ENCODE measurements at regions not wholly inside any gene's neighbourhood (a gene's known extent, or its start where the extent isn't known, plus 50 kb on each side); places are given as distances from the start of the nearest gene placed in this dataset.
A peak's percentile ranks its signal among the peaks of the same experiment; 100 is the strongest.

GRCh38 chr4:182143822-182144625 is 99.2 kb upstream of the TENM3 start:
- Histone ChIP-seq H3K27ac (ENCODE audit: low read depth, low read length, severe bottlenecking) (peak overlapping the region; percentile 82), H3K4me3 (ENCODE audit: extremely low read depth, insufficient read depth, low read length, poor library complexity, severe bottlenecking) (peak overlapping the region; percentile 70), H3K9me3 (ENCODE audit: control insufficient read depth, low read length) (no peaks in the 10 kb centered on the region), H3K4me1 (ENCODE audit: control insufficient read depth, insufficient read depth, low read length, poor library complexity, severe bottlenecking) (peaks cover 8% of the 10 kb centered on the region), H3K36me3 (ENCODE audit: control insufficient read depth, insufficient read depth, low read length) (peaks cover 10% of the 10 kb centered on the region)
- WGBS, 2 experiments (ENCODE audit: insufficient coverage in 2 of 2) = 0% methylated on average over 15 to 30 of the region's 79 CpGs

DNA sequence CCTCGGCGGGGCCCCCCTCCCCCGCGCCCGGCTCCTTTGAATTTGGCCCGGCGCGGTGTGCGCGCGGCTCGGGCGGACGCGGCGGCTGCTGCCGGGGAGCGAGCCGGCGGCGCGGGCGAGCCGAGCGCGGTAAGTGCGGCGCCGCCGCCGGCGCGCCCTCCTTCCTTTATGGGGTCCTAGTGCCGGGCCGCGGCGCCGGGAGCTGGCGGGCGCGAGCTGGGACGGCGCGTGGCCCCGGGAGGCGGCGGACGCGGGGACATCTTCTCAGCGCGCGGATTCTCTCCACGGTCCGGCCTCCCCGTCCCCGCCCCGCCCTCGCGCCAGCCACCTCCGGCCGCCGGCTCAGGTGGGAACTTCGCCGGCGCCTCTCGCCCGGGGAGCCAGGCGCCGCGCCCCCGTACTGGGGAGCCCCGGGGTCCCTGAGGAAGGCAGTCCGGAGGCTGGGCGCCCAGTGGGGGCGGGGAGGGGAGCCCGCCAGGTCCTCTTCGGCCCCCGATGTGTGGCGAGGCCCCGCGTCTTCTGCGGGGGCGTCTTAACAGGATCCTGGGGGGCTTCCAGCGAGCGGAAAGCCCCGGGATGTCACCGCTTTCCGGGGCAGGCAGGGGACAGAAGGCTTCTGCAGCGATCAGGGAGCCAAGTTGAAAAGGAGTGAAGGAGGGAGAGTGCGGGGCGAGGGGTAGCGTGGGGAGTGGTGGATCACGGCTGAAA is 98.4 kb upstream of the TENM3 start:
- H3K36me3 ChIP-seq (ENCODE audit: control insufficient read depth, insufficient read depth, low read length) = peaks cover 10% of the 10 kb centered on the region
- H3K4me3 ChIP-seq (ENCODE audit: extremely low read depth, insufficient read depth, low read length, poor library complexity, severe bottlenecking) = peak overlapping the region; percentile 70
- 0% methylated on average over 29 to 49 of the region's 93 CpGs for WGBS, 2 experiments (ENCODE audit: insufficient coverage in 2 of 2)
- H3K27ac ChIP-seq (ENCODE audit: low read depth, low read length, severe bottlenecking) = peak overlapping the region; percentile 77
- H3K4me1 ChIP-seq (ENCODE audit: control insufficient read depth, insufficient read depth, low read length, poor library complexity, severe bottlenecking) = peaks cover 9% of the 10 kb centered on the region
- no peaks in the 10 kb centered on the region for H3K9me3 ChIP-seq (ENCODE audit: control insufficient read depth, low read length)

DNA sequence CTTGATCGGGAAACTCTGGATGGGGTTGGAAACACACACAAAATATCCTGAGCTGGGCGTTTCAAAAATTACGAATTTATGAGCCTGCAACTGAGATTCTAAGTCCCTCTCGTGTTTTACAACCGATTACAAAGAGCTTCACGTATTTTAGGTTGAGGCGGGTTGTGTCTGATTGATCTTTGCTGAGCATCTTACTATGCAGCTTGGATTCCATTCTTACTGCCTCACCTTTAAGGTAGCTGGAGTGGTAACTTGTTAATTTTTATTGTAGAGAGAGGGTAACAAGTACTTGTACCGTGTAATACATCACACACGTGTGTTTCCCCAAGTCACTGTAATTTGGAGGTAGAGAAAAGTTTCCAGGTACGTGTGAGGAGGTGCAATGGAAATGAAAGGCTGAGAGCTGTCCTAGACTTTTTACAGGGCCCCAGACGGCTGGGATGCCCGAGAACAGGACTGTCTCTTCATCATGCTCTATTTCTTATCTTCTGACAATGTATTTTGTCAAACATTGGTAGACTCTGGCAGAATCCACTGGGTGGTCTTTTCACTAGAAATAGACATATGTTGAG is 97.8 kb upstream of the TENM3 start:
- Histone ChIP-seq H3K9me3 (ENCODE audit: control insufficient read depth, low read length) (no peaks in the 10 kb centered on the region), H3K4me3 (ENCODE audit: extremely low read depth, insufficient read depth, low read length, poor library complexity, severe bottlenecking) (peak overlapping the region; percentile 70), H3K27ac (ENCODE audit: low read depth, low read length, severe bottlenecking) (peak overlapping the region; percentile 77), H3K4me1 (ENCODE audit: control insufficient read depth, insufficient read depth, low read length, poor library complexity, severe bottlenecking) (peaks cover 12% of the 10 kb centered on the region), H3K36me3 (ENCODE audit: control insufficient read depth, insufficient read depth, low read length) (peaks cover 5% of the 10 kb centered on the region)
- WGBS, 2 experiments (ENCODE audit: insufficient coverage in 2 of 2) = 0 to 7% methylated on average over 1 to 6 of the region's 12 CpGs

DNA sequence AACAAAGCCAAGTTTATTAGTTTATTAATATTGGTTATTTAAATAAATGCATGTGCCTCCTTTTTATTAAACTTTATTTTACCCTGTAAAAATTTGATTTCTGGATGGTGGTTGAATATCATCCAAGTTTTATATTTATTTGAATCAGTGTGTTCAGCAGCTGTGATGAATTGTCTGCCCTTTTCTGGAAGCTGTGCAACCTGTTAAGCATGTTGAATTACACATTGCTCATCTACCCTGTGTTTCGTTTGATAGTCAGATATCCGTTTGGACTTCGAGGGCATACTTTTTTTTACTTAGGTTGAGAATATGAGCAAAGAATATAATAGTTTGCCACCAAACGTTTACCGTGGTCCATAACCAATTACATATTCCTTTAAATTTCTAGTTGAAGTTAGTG is 95.8 kb upstream of the TENM3 start:
- H3K27ac ChIP-seq (ENCODE audit: low read depth, low read length, severe bottlenecking) = no peak overlapping the region
- peaks cover 4% of the 10 kb centered on the region for H3K4me1 ChIP-seq (ENCODE audit: control insufficient read depth, insufficient read depth, low read length, poor library complexity, severe bottlenecking)
- peak overlapping the region; percentile 27 for H3K4me3 ChIP-seq (ENCODE audit: extremely low read depth, insufficient read depth, low read length, poor library complexity, severe bottlenecking)
- H3K36me3 ChIP-seq (ENCODE audit: control insufficient read depth, insufficient read depth, low read length) = no peaks in the 10 kb centered on the region
- no CpG with 5 or more reads among the region's 5 CpGs for WGBS, 2 experiments (ENCODE audit: insufficient coverage in 2 of 2)
- H3K9me3 ChIP-seq (ENCODE audit: control insufficient read depth, low read length) = no peaks in the 10 kb centered on the region

GRCh38 chr4:182150645-182151044 is 92.6 kb upstream of the TENM3 start:
- Histone ChIP-seq H3K9me3 (ENCODE audit: control insufficient read depth, low read length) (no peaks in the 10 kb centered on the region), H3K27ac (ENCODE audit: low read depth, low read length, severe bottlenecking) (no peak overlapping the region), H3K36me3 (ENCODE audit: control insufficient read depth, insufficient read depth, low read length) (no peaks in the 10 kb centered on the region), H3K4me1 (ENCODE audit: control insufficient read depth, insufficient read depth, low read length, poor library complexity, severe bottlenecking) (peaks cover 4% of the 10 kb centered on the region), H3K4me3 (ENCODE audit: extremely low read depth, insufficient read depth, low read length, poor library complexity, severe bottlenecking) (no peak overlapping the region)
- WGBS, 2 experiments (ENCODE audit: insufficient coverage in 2 of 2) = no CpG with 5 or more reads among the region's 3 CpGs

DNA sequence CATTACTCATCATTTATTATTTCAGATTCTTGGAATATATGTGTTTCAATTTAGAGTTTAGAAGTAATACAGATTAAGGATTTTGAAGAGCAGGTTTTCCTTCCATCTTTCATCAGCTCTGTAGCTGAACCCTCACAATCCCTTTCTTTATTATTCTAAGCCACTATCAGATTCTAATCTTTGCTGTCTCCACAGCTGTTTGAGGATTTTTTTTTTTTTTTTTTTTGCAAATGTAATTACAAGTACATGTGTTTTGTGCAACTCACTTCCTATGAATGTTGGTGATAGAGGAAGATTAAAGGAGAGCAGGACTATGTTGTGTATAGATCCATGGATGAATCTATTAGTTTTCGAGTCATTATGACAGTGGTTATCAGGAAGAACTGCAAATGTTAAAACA is 87.4 kb upstream of the TENM3 start:
- no peak overlapping the region for H3K4me3 ChIP-seq (ENCODE audit: extremely low read depth, insufficient read depth, low read length, poor library complexity, severe bottlenecking)
- WGBS, 2 experiments (ENCODE audit: insufficient coverage in 2 of 2) = no CpG with 5 or more reads among the region's 1 CpG
- H3K36me3 ChIP-seq (ENCODE audit: control insufficient read depth, insufficient read depth, low read length) = peaks cover 34% of the 10 kb centered on the region
- H3K27ac ChIP-seq (ENCODE audit: low read depth, low read length, severe bottlenecking) = no peak overlapping the region
- no peaks in the 10 kb centered on the region for H3K9me3 ChIP-seq (ENCODE audit: control insufficient read depth, low read length)
- H3K4me1 ChIP-seq (ENCODE audit: control insufficient read depth, insufficient read depth, low read length, poor library complexity, severe bottlenecking) = no peaks in the 10 kb centered on the region

DNA sequence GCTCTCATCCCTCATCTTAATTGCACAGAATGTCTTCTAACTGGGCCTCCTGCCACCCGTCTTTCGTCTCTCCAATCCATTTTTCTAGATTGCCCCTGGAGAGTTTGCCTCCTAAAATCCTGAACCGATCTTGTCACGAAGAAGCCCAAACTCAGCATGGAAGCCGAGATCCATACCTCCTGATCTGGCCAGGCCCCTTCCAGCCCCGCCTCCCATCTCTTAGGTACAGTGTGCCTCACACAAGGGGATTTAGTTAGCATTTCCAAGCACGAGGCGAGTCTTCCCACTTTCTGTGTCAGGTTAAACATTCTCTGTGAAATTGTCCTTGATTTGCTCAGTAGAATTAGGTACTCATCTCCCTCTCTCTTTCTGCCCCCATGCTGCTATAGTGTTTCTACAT is 80.0 kb upstream of the TENM3 start:
- WGBS, 2 experiments (ENCODE audit: insufficient coverage in 2 of 2) = 65 to 78% methylated on average over 6 to 7 of the region's 8 CpGs
- Histone ChIP-seq H3K4me3 (ENCODE audit: extremely low read depth, insufficient read depth, low read length, poor library complexity, severe bottlenecking) (no peak overlapping the region), H3K4me1 (ENCODE audit: control insufficient read depth, insufficient read depth, low read length, poor library complexity, severe bottlenecking) (peaks cover 17% of the 10 kb centered on the region), H3K27ac (ENCODE audit: low read depth, low read length, severe bottlenecking) (no peak overlapping the region), H3K36me3 (ENCODE audit: control insufficient read depth, insufficient read depth, low read length) (peaks cover 41% of the 10 kb centered on the region), H3K9me3 (ENCODE audit: control insufficient read depth, low read length) (no peaks in the 10 kb centered on the region)

- no peak overlapping the region for H3K27ac ChIP-seq (ENCODE audit: low read depth, low read length, severe bottlenecking)
- no peaks in the 10 kb centered on the region for H3K9me3 ChIP-seq (ENCODE audit: control insufficient read depth, low read length)
- H3K4me1 ChIP-seq (ENCODE audit: control insufficient read depth, insufficient read depth, low read length, poor library complexity, severe bottlenecking) = peaks cover 15% of the 10 kb centered on the region
- no peaks in the 10 kb centered on the region for H3K36me3 ChIP-seq (ENCODE audit: control insufficient read depth, insufficient read depth, low read length)
- H3K4me3 ChIP-seq (ENCODE audit: extremely low read depth, insufficient read depth, low read length, poor library complexity, severe bottlenecking) = no peak overlapping the region
- WGBS, 2 experiments (ENCODE audit: insufficient coverage in 2 of 2) = 94 to 95% methylated on average over 2 of the region's 5 CpGs
Measured at GRCh38 chr4:182169572-182169971, 73.6 kb upstream of the TENM3 start.

GRCh38 chr4:182169987-182170386 is 73.2 kb upstream of the TENM3 start:
- H3K4me1 ChIP-seq (ENCODE audit: control insufficient read depth, insufficient read depth, low read length, poor library complexity, severe bottlenecking) = peaks cover 12% of the 10 kb centered on the region
- no peak overlapping the region for H3K4me3 ChIP-seq (ENCODE audit: extremely low read depth, insufficient read depth, low read length, poor library complexity, severe bottlenecking)
- H3K36me3 ChIP-seq (ENCODE audit: control insufficient read depth, insufficient read depth, low read length) = no peaks in the 10 kb centered on the region
- H3K27ac ChIP-seq (ENCODE audit: low read depth, low read length, severe bottlenecking) = no peak overlapping the region
- no peaks in the 10 kb centered on the region for H3K9me3 ChIP-seq (ENCODE audit: control insufficient read depth, low read length)
- WGBS, 2 experiments (ENCODE audit: insufficient coverage in 2 of 2) = 100% methylated on average over 1 of the region's 3 CpGs; no CpG with 5 or more reads in 1 of the 2 experiments

DNA sequence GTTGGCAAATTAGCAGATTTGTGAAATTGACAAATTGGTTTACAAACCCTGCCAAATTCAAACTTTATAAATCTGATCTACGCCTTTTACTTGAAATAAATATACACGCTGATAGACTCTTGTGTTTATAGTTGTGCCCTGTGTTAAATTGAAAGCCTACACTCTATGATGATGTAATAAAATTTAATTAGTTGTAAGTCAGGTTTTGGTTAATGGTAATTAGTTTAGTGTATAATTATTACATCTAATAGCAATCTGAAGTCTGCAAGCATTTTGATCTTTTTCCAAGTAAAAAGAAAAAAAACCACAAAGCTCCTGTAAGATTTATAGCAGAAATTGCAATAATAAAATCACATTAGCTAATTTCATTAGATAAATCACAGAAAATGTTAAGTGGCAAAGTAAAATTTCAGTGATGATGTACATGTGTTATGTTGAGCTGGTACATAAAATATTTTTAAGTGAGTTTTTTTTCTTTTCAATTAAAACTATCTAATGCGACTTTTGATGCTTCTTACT is 72.7 kb upstream of the TENM3 start:
- no peaks in the 10 kb centered on the region for H3K9me3 ChIP-seq (ENCODE audit: control insufficient read depth, low read length)
- H3K36me3 ChIP-seq (ENCODE audit: control insufficient read depth, insufficient read depth, low read length) = no peaks in the 10 kb centered on the region
- H3K4me1 ChIP-seq (ENCODE audit: control insufficient read depth, insufficient read depth, low read length, poor library complexity, severe bottlenecking) = peaks cover 10% of the 10 kb centered on the region
- H3K4me3 ChIP-seq (ENCODE audit: extremely low read depth, insufficient read depth, low read length, poor library complexity, severe bottlenecking) = no peak overlapping the region
- no peak overlapping the region for H3K27ac ChIP-seq (ENCODE audit: low read depth, low read length, severe bottlenecking)
- WGBS, 2 experiments (ENCODE audit: insufficient coverage in 2 of 2) = no CpG with 5 or more reads among the region's 3 CpGs

Data from mesodermal cell (in vitro differentiated cells).